ENCODE measurements at regions not wholly inside any gene's neighbourhood (a gene's known extent, or its start where the extent isn't known, plus 50 kb on each side); places are given as distances from the start of the nearest gene placed in this dataset.

- no peak overlapping the region for H3K27ac ChIP-seq
- no peaks in the 10 kb centered on the region for H3K36me3 ChIP-seq (replicated peaks in 1 of 2)
- TF ChIP-seq POLR2A (IDR thresholded peaks at IDR 0.05) (no peak), CTCF (IDR thresholded peaks at IDR 0.05) (no peak)
- WGBS, 4 donors, result 75 to 91% (median 86%) methylated on average over 1 of the region's 1 CpG
- no peak overlapping the region for H3K4me3 ChIP-seq
- no peaks in the 10 kb centered on the region for H3K27me3 ChIP-seq
- no peak for DNase-seq
- H3K4me1 ChIP-seq (replicated peaks in 1 of 2), result no peaks in the 10 kb centered on the region
- intact Hi-C loops (cut with DNase I), result no loop called here
- no peaks in the 10 kb centered on the region for H3K9me3 ChIP-seq (replicated peaks in 1 of 3)
These were observed 238.7 kb downstream of the KIF20B start for GRCh38 chr10:89940076-89940475.

- intact Hi-C loops (cut with DNase I), result no loop called here
- WGBS, 4 donors, result 17 to 70% (median 47%) methylated on average over 1 of the region's 1 CpG
- TF ChIP-seq CTCF (IDR thresholded peaks at IDR 0.05) (no peak), POLR2A (IDR thresholded peaks at IDR 0.05) (no peak)
- Histone ChIP-seq H3K27ac (no peak overlapping the region), H3K9me3 (replicated peaks in 1 of 3) (no peaks in the 10 kb centered on the region), H3K4me1 (replicated peaks in 1 of 2) (no peaks in the 10 kb centered on the region), H3K4me3 (no peak overlapping the region), H3K36me3 (replicated peaks in 1 of 2) (no peaks in the 10 kb centered on the region), H3K27me3 (no peaks in the 10 kb centered on the region)
- no peak for DNase-seq
These were observed 240.8 kb downstream of the KIF20B start for GRCh38 chr10:89942217-89942616.

GRCh38 chr10:89944138-89944537 lies 242.7 kb downstream of the KIF20B start:
- WGBS, 4 donors, result 47 to 68% (median 57%) methylated on average over 1 of the region's 1 CpG
- no peak for DNase-seq
- Histone ChIP-seq H3K36me3 (replicated peaks in 1 of 2) (no peaks in the 10 kb centered on the region), H3K27ac (no peak overlapping the region), H3K9me3 (replicated peaks in 1 of 3) (no peaks in the 10 kb centered on the region), H3K4me1 (replicated peaks in 1 of 2) (no peaks in the 10 kb centered on the region), H3K4me3 (no peak overlapping the region), H3K27me3 (no peaks in the 10 kb centered on the region)
- intact Hi-C loops (cut with DNase I), result no loop called here
- no peak for TF ChIP-seq POLR2A (IDR thresholded peaks at IDR 0.05)
- no peak for TF ChIP-seq CTCF (IDR thresholded peaks at IDR 0.05)

DNA sequence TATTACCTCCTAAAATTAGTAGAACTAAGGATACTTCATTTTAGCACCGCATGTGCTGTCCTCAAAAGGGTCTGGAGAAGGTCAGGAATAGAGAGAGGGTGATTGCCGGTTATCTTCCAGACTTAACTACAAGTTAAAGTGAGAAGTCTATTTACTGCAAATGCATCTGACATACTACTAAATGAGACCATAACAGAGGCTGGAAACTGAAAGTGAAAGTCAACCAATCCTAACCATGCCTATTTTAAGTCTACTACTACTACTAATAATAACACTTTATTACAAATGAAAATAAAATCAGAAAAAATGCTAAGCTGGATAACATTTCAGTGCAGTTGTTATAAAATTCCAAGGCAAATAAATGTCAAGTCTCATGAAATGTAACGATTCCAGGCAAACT lies 244.7 kb downstream of the KIF20B start:
- TF ChIP-seq POLR2A (IDR thresholded peaks at IDR 0.05) (no peak), CTCF (IDR thresholded peaks at IDR 0.05) (no peak)
- H3K4me3 ChIP-seq, result no peak overlapping the region
- 59 to 77% (median 74%) methylated on average over 3 of the region's 3 CpGs for WGBS, 4 donors

More for the DNA sequence above, 244.7 kb downstream of the KIF20B start:
- Histone ChIP-seq H3K36me3 (replicated peaks in 1 of 2) (no peaks in the 10 kb centered on the region), H3K27ac (no peak overlapping the region), H3K9me3 (replicated peaks in 1 of 3) (no peaks in the 10 kb centered on the region), H3K27me3 (no peaks in the 10 kb centered on the region), H3K4me1 (replicated peaks in 1 of 2) (no peaks in the 10 kb centered on the region)
- no peak for DNase-seq
- intact Hi-C loops (cut with DNase I), result no loop called here

All from adrenal gland (tissue), 9 donors.